GM23248 (cell line): ENCODE measurements at regions not wholly inside any gene's neighbourhood (a gene's known extent, or its start where the extent isn't known, plus 50 kb on each side); places are given as distances from the start of the nearest gene placed in this dataset.

Source experiments
- DNase-seq: peaks from one replicate; pipeline ENCODE4 v3.0.0-alpha.2; 2015
- H2AFZ ChIP-seq: fragments of 200-600 bp; sonication (generic); 2 replicates; pipeline ENCODE4 v1.6.1; 2016; ENCODE audit warnings: antibody characterized with exemption
- H3F3A ChIP-seq: fragments of 200-600 bp; sonication (generic); 2 replicates; pipeline ENCODE4 v1.6.1; 2016; ENCODE audit warnings: mild to moderate bottlenecking, antibody characterized with exemption, mixed run types; ENCODE audit not compliant: insufficient read depth
- H3K27ac ChIP-seq: fragments of 200-600 bp; sonication (generic); 2 replicates; pipeline ENCODE4 v1.5.1; 2016; ENCODE audit warnings: mild to moderate bottlenecking
- H3K27me3 ChIP-seq: fragments of 200-600 bp; sonication (generic); replicated peaks from 2 replicates; pipeline ENCODE4 v1.6.1; 2016; ENCODE audit warnings: mild to moderate bottlenecking; ENCODE audit not compliant: insufficient read depth
- H3K36me3 ChIP-seq: fragments of 200-600 bp; sonication (generic); 2 replicates; pipeline ENCODE4 v1.6.1; 2016; ENCODE audit warnings: low read depth, mild to moderate bottlenecking
- H3K4me1 ChIP-seq: fragments of 200-600 bp; sonication (generic); 2 replicates; pipeline ENCODE4 v1.6.1; 2016; ENCODE audit warnings: mild to moderate bottlenecking; ENCODE audit not compliant: insufficient read depth
- H3K4me2 ChIP-seq: fragments of 200-600 bp; sonication (generic); one replicate; pipeline ENCODE4 v1.6.1; 2016; ENCODE audit warnings: mild to moderate bottlenecking; ENCODE audit not compliant: unreplicated experiment
- H3K4me3 ChIP-seq: fragments of 200-600 bp; sonication (generic); 2 replicates; pipeline ENCODE4 v1.5.1; 2016; ENCODE audit warnings: mild to moderate bottlenecking
- H3K79me2 ChIP-seq: fragments of 200-600 bp; sonication (generic); 2 replicates; pipeline ENCODE4 v1.6.1; 2016; ENCODE audit warnings: mild to moderate bottlenecking; ENCODE audit not compliant: insufficient read depth
- H3K9ac ChIP-seq: fragments of 200-600 bp; sonication (generic); 2 replicates; pipeline ENCODE4 v1.6.1; 2016; ENCODE audit warnings: mild to moderate bottlenecking
- H3K9me2 ChIP-seq: fragments of 200-600 bp; sonication (generic); 2 replicates; pipeline ENCODE4 v1.6.1; 2016; ENCODE audit warnings: mixed run types, mild to moderate bottlenecking, moderate library complexity; ENCODE audit not compliant: insufficient read depth
- H3K9me3 ChIP-seq: fragments of 200-600 bp; sonication (generic); one replicate; pipeline ENCODE4 v1.6.1; 2017; ENCODE audit warnings: low read depth
- H4K20me1 ChIP-seq: fragments of 200-600 bp; sonication (generic); 2 replicates; pipeline ENCODE4 v1.6.0; 2016; ENCODE audit not compliant: insufficient read depth
- EZH2 ChIP-seq: fragments of 200-600 bp; sonication (generic); IDR thresholded peaks from 2 replicates; pipeline ENCODE4 v1.6.1; 2018; ENCODE audit warnings: antibody characterized with exemption, mild to moderate bottlenecking; ENCODE audit not compliant: insufficient read depth, poor library complexity, severe bottlenecking
- EZH2phosphoT487 ChIP-seq: fragments of 200-600 bp; sonication (generic); IDR thresholded peaks from 2 replicates; pipeline ENCODE4 v1.6.1; 2018; ENCODE audit warnings: antibody characterized with exemption, moderate library complexity, mild to moderate bottlenecking, low read depth; ENCODE audit not compliant: insufficient read depth
- WGBS, 2 experiments: methylation state at CpG; one replicate each; pipeline ENCODE4 v1.1.6; 2015 to 2017; ENCODE audit warnings: low lambda C conversion rate in 2 of 2, low coverage in 1 of 2; ENCODE audit errors: missing lambda C conversion rate in 2 of 2; 5-methylcytosine and 5-hydroxymethylcytosine counted together
- in situ Hi-C: fragments of 300-500 bp; cut with MboI; formaldehyde crosslinking; loops from 2 replicates; pipeline ENCODE4 v1.15.0; 2020

DNA sequence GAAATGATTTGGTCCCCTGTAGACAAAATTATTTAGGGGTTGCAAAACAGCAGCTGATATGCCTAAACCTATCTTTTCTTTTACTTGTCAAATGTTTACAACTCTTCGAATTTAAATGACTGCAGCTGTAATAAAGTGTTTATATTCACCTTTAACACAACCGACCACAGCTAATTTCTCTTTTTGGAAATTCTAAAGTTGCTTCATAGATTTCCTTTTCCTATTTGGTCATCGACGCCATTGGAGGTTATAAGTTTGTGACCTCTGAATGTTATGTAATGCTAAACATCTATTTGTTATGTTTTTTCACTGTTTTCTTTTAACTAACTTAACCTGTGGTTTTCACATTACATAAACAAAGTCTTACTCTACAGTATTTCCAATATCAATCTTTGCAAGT lies 1094.9 kb upstream of the EPHA6 start:
- no peak for DNase-seq
- no peaks in the 10 kb centered on the region for H3K36me3 ChIP-seq
- no peaks in the 10 kb centered on the region for H3K27me3 ChIP-seq
- no peak overlapping the region for H3K4me3 ChIP-seq
- no peaks in the 10 kb centered on the region for H4K20me1 ChIP-seq
- no peak overlapping the region for H3K9ac ChIP-seq
- H3K27ac ChIP-seq, result no peak overlapping the region
- H3K9me3 ChIP-seq, result no peaks in the 10 kb centered on the region
- TF ChIP-seq EZH2phosphoT487 (no peak), EZH2 (no peak)
- no peak overlapping the region for H3K4me2 ChIP-seq
- no peak overlapping the region for H2AFZ ChIP-seq
- no peaks in the 10 kb centered on the region for H3K79me2 ChIP-seq
- in situ Hi-C loops, result no loop called here
- H3F3A ChIP-seq, result no peaks in the 10 kb centered on the region
- no peaks in the 10 kb centered on the region for H3K4me1 ChIP-seq
- H3K9me2 ChIP-seq, result no peaks in the 10 kb centered on the region
- WGBS, 2 experiments, result 45 to 47% methylated on average over 4 of the region's 4 CpGs

DNA sequence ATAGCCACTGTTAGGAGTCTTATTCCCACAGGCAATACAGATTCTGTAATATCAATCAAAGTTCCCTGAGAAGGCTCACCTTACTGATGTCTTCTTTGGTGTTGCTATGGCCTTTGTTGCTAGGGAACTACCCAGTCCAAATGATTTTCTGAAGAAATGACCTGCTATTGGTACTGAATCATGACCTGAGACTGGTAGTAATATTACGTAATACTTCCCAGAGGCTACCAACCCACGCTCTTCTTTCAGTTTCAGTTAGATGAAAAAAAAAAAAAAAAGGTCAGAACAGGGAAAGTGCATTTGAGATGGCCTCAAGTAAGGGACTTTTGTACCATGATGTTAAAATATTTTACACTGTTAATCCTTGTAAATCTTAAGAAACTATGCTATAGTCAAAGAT lies 1092.5 kb upstream of the EPHA6 start:
- 21 to 33% methylated on average over 2 of the region's 2 CpGs for WGBS, 2 experiments
- DNase-seq, result no peak
- H2AFZ ChIP-seq, result no peak overlapping the region
- in situ Hi-C loops, result no loop called here
- no peaks in the 10 kb centered on the region for H3F3A ChIP-seq
- no peaks in the 10 kb centered on the region for H4K20me1 ChIP-seq
- no peak for TF ChIP-seq EZH2phosphoT487
- no peak for TF ChIP-seq EZH2
- H3K36me3 ChIP-seq, result no peaks in the 10 kb centered on the region
- no peaks in the 10 kb centered on the region for H3K27me3 ChIP-seq
- no peak overlapping the region for H3K9ac ChIP-seq
- H3K27ac ChIP-seq, result no peak overlapping the region
- no peaks in the 10 kb centered on the region for H3K9me3 ChIP-seq
- no peaks in the 10 kb centered on the region for H3K79me2 ChIP-seq
- H3K4me1 ChIP-seq, result no peaks in the 10 kb centered on the region
- H3K4me3 ChIP-seq, result no peak overlapping the region
- no peak overlapping the region for H3K4me2 ChIP-seq
- no peaks in the 10 kb centered on the region for H3K9me2 ChIP-seq

- H3K4me3 ChIP-seq, result no peak overlapping the region
- H3K27ac ChIP-seq, result no peak overlapping the region
- no peaks in the 10 kb centered on the region for H3K79me2 ChIP-seq
- H3K9me2 ChIP-seq, result no peaks in the 10 kb centered on the region; the same call in 1 of the 2 replicates
- H3K4me1 ChIP-seq, result no peaks in the 10 kb centered on the region
- no peak overlapping the region for H3K4me2 ChIP-seq
- no peaks in the 10 kb centered on the region for H3K9me3 ChIP-seq
- no peak overlapping the region for H2AFZ ChIP-seq
- no peaks in the 10 kb centered on the region for H3K36me3 ChIP-seq
- H3F3A ChIP-seq, result no peaks in the 10 kb centered on the region
- in situ Hi-C loops, result no loop called here
- DNase-seq, result no peak
- no peaks in the 10 kb centered on the region for H3K27me3 ChIP-seq
- no peak for TF ChIP-seq EZH2
- TF ChIP-seq EZH2phosphoT487, result no peak
- H4K20me1 ChIP-seq, result no peaks in the 10 kb centered on the region
- no peak overlapping the region for H3K9ac ChIP-seq
- 22 to 25% methylated on average over 1 of the region's 1 CpG for WGBS, 2 experiments
Measured at GRCh38 chr3:95725770-95726169, 1088.6 kb upstream of the EPHA6 start.

GRCh38 chr3:95731753-95732152 lies 1082.6 kb upstream of the EPHA6 start:
- TF ChIP-seq EZH2phosphoT487 (no peak), EZH2 (no peak)
- H3K79me2 ChIP-seq, result no peaks in the 10 kb centered on the region
- no peaks in the 10 kb centered on the region for H3K27me3 ChIP-seq
- H3K27ac ChIP-seq, result no peak overlapping the region
- H3K36me3 ChIP-seq, result no peaks in the 10 kb centered on the region
- no peaks in the 10 kb centered on the region for H3K9me3 ChIP-seq
- H2AFZ ChIP-seq, result no peak overlapping the region
- no peak overlapping the region for H3K9ac ChIP-seq
- H4K20me1 ChIP-seq, result no peaks in the 10 kb centered on the region
- DNase-seq, result no peak
- H3K4me2 ChIP-seq, result no peak overlapping the region
- no peaks in the 10 kb centered on the region for H3K4me1 ChIP-seq
- no peak overlapping the region for H3K4me3 ChIP-seq
- no peaks in the 10 kb centered on the region for H3F3A ChIP-seq
- 22 to 45% methylated on average over 1 of the region's 1 CpG for WGBS, 2 experiments
- no peaks in the 10 kb centered on the region; the same call in 1 of the 2 replicates for H3K9me2 ChIP-seq
- in situ Hi-C loops, result no loop called here

DNA sequence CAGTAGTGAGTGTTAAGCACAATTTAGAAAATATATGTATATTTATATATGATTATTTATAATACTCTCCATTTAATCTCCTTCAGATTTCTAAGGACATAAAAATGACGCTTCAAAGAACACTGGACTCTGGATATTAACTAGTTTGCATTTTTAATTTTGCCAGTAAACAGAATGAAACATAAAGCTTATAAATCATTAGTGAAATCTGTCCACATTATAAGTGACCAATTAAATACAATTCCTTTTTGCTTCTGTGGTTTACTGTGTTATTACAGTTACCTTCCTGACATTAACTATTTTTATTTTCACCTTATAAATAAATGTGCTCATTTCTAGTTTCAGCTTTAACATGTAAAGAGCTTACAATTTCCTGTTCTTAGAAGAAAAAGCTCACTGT lies 1081.1 kb upstream of the EPHA6 start:
- DNase-seq, result no peak
- Histone ChIP-seq H3K9me2 (no peaks in the 10 kb centered on the region; the same call in 1 of the 2 replicates), H3K27me3 (no peaks in the 10 kb centered on the region), H3K4me2 (no peak overlapping the region), H3K4me1 (no peaks in the 10 kb centered on the region), H3K9ac (no peak overlapping the region), H3K27ac (no peak overlapping the region), H3F3A (no peaks in the 10 kb centered on the region), H3K9me3 (no peaks in the 10 kb centered on the region), H4K20me1 (no peaks in the 10 kb centered on the region), H3K36me3 (no peaks in the 10 kb centered on the region), H2AFZ (no peak overlapping the region), H3K4me3 (no peak overlapping the region), H3K79me2 (no peaks in the 10 kb centered on the region)
- in situ Hi-C loops, result no loop called here
- TF ChIP-seq EZH2phosphoT487, result no peak
- no peak for TF ChIP-seq EZH2
- 2 to 4% methylated on average over 1 of the region's 1 CpG for WGBS, 2 experiments
